Natural killer cell treated with Interleukin-12 subunit alpha and Interleukin-12 subunit beta and Interleukin-15 and Interleukin-18, amount 100 ng/mL, for 72 hours (primary cell): ENCODE measurements at regions not wholly inside any gene's neighbourhood (a gene's known extent, or its start where the extent isn't known, plus 50 kb on each side); places are given as distances from the start of the nearest gene placed in this dataset.

Source experiments
- ATAC-seq, 2 donors: fragments of 150-1000 bp; cut with Tn5 transposase in 1 of 2; sonication (Bioruptor Pico), chemical (Tn5 transposase) in 1 of 2; 2 replicates each; pipeline ENCODE4 v1.10.0; 2021
- DNase-seq: peaks from one replicate; pipeline ENCODE4 v3.0.0; 2022; ENCODE audit warnings: low spot score
- H3K27ac Mint-ChIP-seq, 2 donors: 1 replicate in 1 of 2; 2 replicates in 1 of 2; pipeline ENCODE4 v1.8.0; 2022; ENCODE audit warnings: mixed read lengths in 2 of 2, mild to moderate bottlenecking in 1 of 2, moderate library complexity in 1 of 2
- H3K27me3 Mint-ChIP-seq, 2 donors: 1 replicate in 1 of 2; 2 replicates in 1 of 2; pipeline ENCODE4 v1.8.0; 2022; ENCODE audit warnings: mixed read lengths in 2 of 2
- H3K36me3 Mint-ChIP-seq: one replicate; pipeline ENCODE4 v1.8.0; 2022; ENCODE audit warnings: mixed read lengths
- H3K4me1 Mint-ChIP-seq, 2 donors: 1 replicate in 1 of 2; 2 replicates in 1 of 2; pipeline ENCODE4 v1.8.0; 2022; ENCODE audit warnings: low read depth in 2 of 2, mixed read lengths in 2 of 2, mild to moderate bottlenecking in 1 of 2
- H3K4me3 Mint-ChIP-seq: one replicate; pipeline ENCODE4 v1.8.0; 2022; ENCODE audit warnings: mixed read lengths
- H3K9me3 Mint-ChIP-seq: 2 replicates; pipeline ENCODE4 v1.8.0; 2022; ENCODE audit warnings: mixed read lengths

DNA sequence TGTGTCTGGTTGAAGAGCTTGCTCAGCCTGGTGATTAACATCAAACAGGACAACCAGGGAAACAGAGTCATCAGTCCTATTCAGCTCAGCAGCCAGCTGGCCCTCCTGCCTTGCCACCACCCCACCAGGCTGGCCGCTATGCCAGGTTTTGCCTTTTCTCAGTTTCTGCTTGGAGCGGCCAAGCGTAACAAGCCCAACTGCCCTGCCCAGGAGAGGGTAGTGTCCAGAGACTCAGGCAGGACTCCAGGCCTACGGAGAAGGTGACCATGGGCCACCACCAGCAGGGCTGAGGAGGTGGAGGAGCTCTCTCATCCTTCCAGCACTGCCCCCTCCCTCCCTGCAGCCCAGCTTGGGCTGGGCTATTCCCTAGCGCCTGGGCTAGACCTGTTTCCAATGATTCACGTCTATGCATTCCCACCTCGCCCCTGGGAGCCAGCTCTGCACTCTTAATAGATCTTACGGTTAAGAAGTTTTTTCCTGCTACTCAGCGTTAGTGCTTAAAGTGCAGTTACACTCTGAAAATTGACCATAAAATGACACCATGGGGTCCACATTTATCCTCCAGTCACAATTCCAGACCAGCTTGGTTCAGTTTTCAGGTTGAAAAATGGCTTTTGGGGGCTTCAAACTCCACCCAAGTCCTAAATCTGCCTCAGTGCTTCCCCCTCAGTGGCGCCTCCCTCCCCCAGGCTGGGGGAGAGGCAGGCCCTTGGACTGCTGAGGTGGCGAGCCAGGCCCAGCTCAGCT, 124.0 kb upstream of the PJA1 start:
- H3K36me3 Mint-ChIP-seq = no peaks in the 10 kb centered on the region
- H3K9me3 Mint-ChIP-seq = no peaks in the 10 kb centered on the region
- no peaks in the 10 kb centered on the region for H3K4me1 Mint-ChIP-seq
- no peak for DNase-seq
- H3K4me3 Mint-ChIP-seq = no peak overlapping the region
- H3K27ac Mint-ChIP-seq = no peak overlapping the region
- peaks cover 0 to 6% of the 10 kb centered on the region in 2 donors for H3K27me3 Mint-ChIP-seq
- no peak for ATAC-seq

DNA sequence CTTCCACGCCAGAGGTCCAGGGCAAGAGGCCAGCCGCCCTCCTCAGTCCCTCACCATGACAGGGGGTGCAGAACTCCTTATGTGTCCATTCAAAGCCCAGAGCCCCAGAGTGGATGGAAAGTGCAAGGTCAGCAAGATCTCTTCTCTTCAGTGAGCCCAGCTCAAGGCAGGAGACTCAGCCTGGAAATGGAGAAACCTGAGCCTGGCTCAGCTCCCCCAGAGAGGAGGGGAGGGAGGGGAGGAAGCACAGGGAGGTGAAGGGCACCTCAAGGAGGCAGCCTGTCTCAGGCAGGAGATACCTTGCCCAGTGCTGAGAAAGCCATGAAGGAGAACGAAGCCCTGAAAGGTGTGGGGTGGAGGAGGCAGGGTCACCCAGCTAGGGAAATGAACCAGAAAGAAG, 121.8 kb upstream of the PJA1 start:
- H3K27ac Mint-ChIP-seq = no peak overlapping the region
- DNase-seq (no peak), ATAC-seq (no peak)
- H3K4me1 Mint-ChIP-seq = no peaks in the 10 kb centered on the region
- H3K4me3 Mint-ChIP-seq = no peak overlapping the region
- H3K9me3 Mint-ChIP-seq = no peaks in the 10 kb centered on the region
- no peaks in the 10 kb centered on the region for H3K36me3 Mint-ChIP-seq
- H3K27me3 Mint-ChIP-seq = peaks cover 0 to 2% of the 10 kb centered on the region in 2 donors

- no peaks in the 10 kb centered on the region for H3K36me3 Mint-ChIP-seq
- ATAC-seq = no peak
- H3K9me3 Mint-ChIP-seq = no peaks in the 10 kb centered on the region
- H3K4me1 Mint-ChIP-seq = no peaks in the 10 kb centered on the region
- H3K27me3 Mint-ChIP-seq = peaks cover 0 to 2% of the 10 kb centered on the region in 2 donors
- H3K4me3 Mint-ChIP-seq = no peak overlapping the region
- no peak overlapping the region for H3K27ac Mint-ChIP-seq
- DNase-seq = no peak
Observed at GRCh38 chrX:69286565-69286906, 121.3 kb upstream of the PJA1 start.

- no peaks in the 10 kb centered on the region for H3K9me3 Mint-ChIP-seq
- H3K36me3 Mint-ChIP-seq = no peaks in the 10 kb centered on the region
- DNase-seq (peak; percentile 70), ATAC-seq (peak; percentile 68 to 70)
- H3K27ac Mint-ChIP-seq = no peak overlapping the region
- H3K27me3 Mint-ChIP-seq = peaks cover 0 to 2% of the 10 kb centered on the region in 2 donors
- no peak overlapping the region for H3K4me3 Mint-ChIP-seq
- H3K4me1 Mint-ChIP-seq = no peaks in the 10 kb centered on the region
Observed at GRCh38 chrX:69285881-69286564, 120.8 kb upstream of the PJA1 start.

DNA sequence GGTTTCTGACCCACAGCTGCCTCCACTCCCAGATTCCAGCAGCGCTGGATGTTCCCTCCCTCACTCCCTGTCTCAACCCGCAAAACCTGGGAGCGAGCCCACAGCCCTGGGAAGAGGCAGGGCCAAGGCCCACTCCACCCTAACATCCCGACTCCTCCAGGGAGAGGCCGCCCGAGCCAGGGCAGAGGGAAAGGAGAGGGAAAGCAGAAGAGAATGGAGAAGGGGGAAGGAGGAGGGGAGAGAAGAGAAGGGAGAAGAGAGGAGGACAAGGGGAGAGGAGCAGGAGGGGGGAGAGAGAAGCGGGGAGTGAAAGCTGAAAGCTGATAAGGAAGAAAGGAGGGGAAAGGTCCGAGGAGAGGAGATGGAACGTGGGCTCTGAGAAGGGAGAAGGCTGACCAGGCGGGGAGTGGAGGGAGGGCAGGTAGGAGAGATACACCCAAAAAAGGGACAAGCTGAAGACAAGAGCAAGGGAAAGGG, 120.2 kb upstream of the PJA1 start:
- no peak overlapping the region for H3K4me3 Mint-ChIP-seq
- no peaks in the 10 kb centered on the region for H3K36me3 Mint-ChIP-seq
- H3K4me1 Mint-ChIP-seq = no peaks in the 10 kb centered on the region
- DNase-seq (no peak), ATAC-seq (no peak)
- no peaks in the 10 kb centered on the region for H3K9me3 Mint-ChIP-seq
- peaks cover 0 to 2% of the 10 kb centered on the region in 2 donors for H3K27me3 Mint-ChIP-seq
- no peak overlapping the region for H3K27ac Mint-ChIP-seq

DNA sequence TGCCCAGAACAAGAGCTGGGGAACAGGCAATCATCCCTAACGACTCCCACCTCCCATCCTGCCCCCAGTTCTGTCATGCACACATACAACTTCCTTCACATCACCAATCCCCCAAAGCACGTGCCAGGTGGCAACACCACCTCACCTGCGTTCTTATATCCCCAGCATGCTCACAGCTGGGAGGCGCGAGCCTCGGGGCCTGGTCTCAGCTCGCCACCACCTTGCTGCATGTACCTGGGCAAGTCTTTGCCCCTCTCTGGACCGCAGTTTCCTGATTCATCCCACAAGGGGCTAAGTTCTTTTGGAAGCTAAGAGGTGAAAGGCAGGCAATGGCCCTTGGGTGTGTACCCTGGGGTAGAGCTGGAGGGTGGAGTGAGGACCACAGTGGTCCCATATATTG, 119.2 kb upstream of the PJA1 start:
- ATAC-seq (no peak), DNase-seq (no peak)
- H3K4me1 Mint-ChIP-seq = no peaks in the 10 kb centered on the region
- no peaks in the 10 kb centered on the region for H3K9me3 Mint-ChIP-seq
- H3K27ac Mint-ChIP-seq = no peak overlapping the region
- no peaks in the 10 kb centered on the region for H3K36me3 Mint-ChIP-seq
- no peak overlapping the region for H3K4me3 Mint-ChIP-seq
- H3K27me3 Mint-ChIP-seq = peaks cover 5 to 6% of the 10 kb centered on the region in 2 donors

GRCh38 chrX:69282893-69283690, 117.8 kb upstream of the PJA1 start:
- DNase-seq = no peak
- peaks cover 6% of the 10 kb centered on the region in 2 donors for H3K27me3 Mint-ChIP-seq
- no peak overlapping the region for H3K4me3 Mint-ChIP-seq
- H3K4me1 Mint-ChIP-seq = no peaks in the 10 kb centered on the region
- H3K9me3 Mint-ChIP-seq = no peaks in the 10 kb centered on the region
- no peak overlapping the region for H3K27ac Mint-ChIP-seq
- no peak for ATAC-seq
- no peaks in the 10 kb centered on the region for H3K36me3 Mint-ChIP-seq

DNA sequence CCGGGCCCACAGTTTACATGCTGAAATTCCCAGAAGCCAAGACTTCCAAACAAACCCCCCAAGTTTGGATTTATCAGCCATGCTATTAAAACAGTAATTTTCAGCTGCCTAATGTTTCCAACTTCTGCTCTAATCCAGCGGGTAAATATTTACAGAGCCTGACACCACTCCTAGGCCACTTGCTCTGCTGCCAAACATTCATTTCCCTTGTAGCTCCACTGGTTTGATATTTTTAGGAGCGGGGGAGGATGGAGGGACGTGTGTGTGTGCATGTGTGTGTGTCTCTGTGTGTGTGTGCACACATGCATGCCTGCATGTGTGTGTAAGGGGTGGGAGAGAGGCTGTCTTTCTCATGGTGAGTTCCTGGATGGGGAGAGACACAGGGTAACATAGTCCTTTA, 115.7 kb upstream of the PJA1 start:
- no peak overlapping the region for H3K27ac Mint-ChIP-seq
- no peak overlapping the region for H3K4me3 Mint-ChIP-seq
- peaks cover 6 to 9% of the 10 kb centered on the region in 2 donors for H3K27me3 Mint-ChIP-seq
- ATAC-seq (no peak), DNase-seq (no peak)
- no peaks in the 10 kb centered on the region for H3K4me1 Mint-ChIP-seq
- no peaks in the 10 kb centered on the region for H3K36me3 Mint-ChIP-seq
- no peaks in the 10 kb centered on the region for H3K9me3 Mint-ChIP-seq

DNA sequence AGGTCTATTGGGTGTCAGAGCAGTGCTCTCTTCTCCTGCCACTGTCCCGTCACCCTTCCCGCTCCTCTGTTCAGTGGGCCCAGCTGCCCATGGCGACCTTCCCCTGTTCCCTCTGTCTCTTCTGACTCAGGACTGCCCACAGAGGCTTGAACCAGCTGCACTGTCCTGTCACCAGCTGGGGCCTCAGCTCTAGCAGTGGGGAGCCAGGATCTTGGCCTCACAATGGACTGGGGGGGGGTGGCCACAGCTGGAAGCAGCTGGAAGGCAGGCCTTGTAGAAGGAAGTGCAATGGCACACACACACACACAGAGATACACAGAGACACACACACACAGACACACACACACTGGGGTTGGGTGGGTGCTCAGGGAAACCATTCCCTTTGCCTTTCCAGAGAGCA, 114.0 kb upstream of the PJA1 start:
- Mint-ChIP-seq H3K9me3 (no peaks in the 10 kb centered on the region), H3K36me3 (no peaks in the 10 kb centered on the region), H3K4me3 (no peak overlapping the region)

GRCh38 chrX:69278031-69278687, 112.9 kb upstream of the PJA1 start:
- Mint-ChIP-seq H3K4me3 (no peak overlapping the region), H3K27ac (no peak overlapping the region), H3K36me3 (no peaks in the 10 kb centered on the region), H3K4me1 (no peaks in the 10 kb centered on the region), H3K27me3 (peaks cover 6 to 15% of the 10 kb centered on the region in 2 donors), H3K9me3 (no peaks in the 10 kb centered on the region)
- DNase-seq (no peak), ATAC-seq (no peak)

More for the DNA sequence above, 114.0 kb upstream of the PJA1 start:
- DNase-seq (no peak), ATAC-seq (no peak)
- no peaks in the 10 kb centered on the region for H3K4me1 Mint-ChIP-seq
- no peak overlapping the region for H3K27ac Mint-ChIP-seq
- H3K27me3 Mint-ChIP-seq = peaks cover 6 to 9% of the 10 kb centered on the region in 2 donors

GRCh38 chrX:69277369-69277990, 112.2 kb upstream of the PJA1 start:
- ATAC-seq = no peak
- peaks cover 6 to 16% of the 10 kb centered on the region in 2 donors for H3K27me3 Mint-ChIP-seq
- no peaks in the 10 kb centered on the region for H3K4me1 Mint-ChIP-seq

DNA sequence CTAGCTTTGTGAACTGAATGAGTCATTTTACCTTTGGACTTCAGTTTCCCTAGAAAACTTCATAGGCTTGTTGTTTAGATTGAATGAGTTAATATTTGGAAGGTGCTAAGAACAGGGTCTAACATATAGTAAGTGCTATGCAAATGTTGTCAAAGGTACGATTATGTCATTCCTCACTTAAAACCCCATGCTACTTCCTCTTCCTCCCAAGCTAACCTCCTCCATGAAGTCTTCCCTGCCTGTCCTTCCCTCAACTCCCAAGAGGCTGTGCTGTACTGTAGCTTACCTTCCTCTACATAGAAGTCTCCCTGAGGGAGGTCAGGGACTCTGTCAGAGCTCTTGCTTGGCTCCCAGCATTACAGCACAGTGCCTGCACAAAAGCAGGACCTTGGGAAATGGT, 103.4 kb upstream of the PJA1 start:
- no peak overlapping the region for H3K27ac Mint-ChIP-seq
- no peaks in the 10 kb centered on the region for H3K9me3 Mint-ChIP-seq
- no peak overlapping the region for H3K4me3 Mint-ChIP-seq
- no peaks in the 10 kb centered on the region for H3K36me3 Mint-ChIP-seq
- ATAC-seq = peak in 1 of 2 donors; percentile 26
- H3K4me1 Mint-ChIP-seq = peaks cover 0 to 8% of the 10 kb centered on the region in 2 donors
- no peak for DNase-seq
- H3K27me3 Mint-ChIP-seq = peaks cover 2 to 13% of the 10 kb centered on the region in 2 donors

More at GRCh38 chrX:69277369-69277990, 112.2 kb upstream of the PJA1 start:
- H3K4me3 Mint-ChIP-seq = no peak overlapping the region
- no peaks in the 10 kb centered on the region for H3K36me3 Mint-ChIP-seq
- no peak for DNase-seq
- H3K9me3 Mint-ChIP-seq = no peaks in the 10 kb centered on the region
- no peak overlapping the region for H3K27ac Mint-ChIP-seq

DNA sequence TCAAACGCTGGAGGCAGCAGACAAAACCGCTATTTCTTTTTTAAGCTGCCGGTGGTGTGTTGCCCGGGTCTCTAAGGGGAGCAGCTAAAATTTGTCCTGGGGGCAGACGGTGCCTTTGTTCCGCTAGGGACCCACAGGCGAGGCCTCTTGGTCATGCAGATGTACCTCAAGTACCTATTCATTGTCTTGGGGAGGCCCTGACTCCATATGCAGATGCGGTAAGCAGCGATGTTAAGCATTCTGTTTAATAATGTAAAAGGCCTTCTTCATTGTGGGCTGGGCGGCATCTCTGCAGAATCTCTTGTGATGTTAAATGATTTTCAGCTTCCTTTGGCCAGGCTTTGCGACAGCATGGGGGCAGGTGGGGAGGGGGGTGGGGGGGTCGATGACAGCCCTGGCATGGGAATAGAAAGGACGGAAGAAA, 98.9 kb upstream of the PJA1 start:
- Mint-ChIP-seq H3K27me3 (peaks cover 14 to 26% of the 10 kb centered on the region in 2 donors), H3K27ac (no peak overlapping the region), H3K36me3 (no peaks in the 10 kb centered on the region), H3K4me3 (no peak overlapping the region), H3K9me3 (no peaks in the 10 kb centered on the region), H3K4me1 (peaks cover 0 to 8% of the 10 kb centered on the region in 2 donors)
- ATAC-seq (no peak), DNase-seq (no peak)
